HepG2 (cell line): ENCODE measurements at regions not wholly inside any gene's neighbourhood (a gene's known extent, or its start where the extent isn't known, plus 50 kb on each side); places are given as distances from the start of the nearest gene placed in this dataset.
A peak's percentile ranks its signal among the peaks of the same experiment; 100 is the strongest.

Experiments used
- ATF1 ChIP-seq: IDR thresholded peaks from 2 replicates; pipeline ENCODE4 v1.6.1; 2016; ENCODE audit warnings: mild to moderate bottlenecking, control low read depth
- ATF7-NPFF ChIP-seq: sonication (generic); formaldehyde crosslinking; IDR thresholded peaks from 2 replicates; pipeline ENCODE4 v1.8.1; 2023; ENCODE audit warnings: mild to moderate bottlenecking, low read depth, missing genetic modification reagents, moderate library complexity
- CEBPB ChIP-seq: IDR thresholded peaks from 2 replicates; pipeline ENCODE4 v1.6.1; 2011; ENCODE audit warnings: low read depth, low read length, improper control_type of control experiment, borderline replicate concordance
- FOXC1 ChIP-seq: sonication (generic); formaldehyde crosslinking; IDR thresholded peaks from 2 replicates; pipeline ENCODE4 v1.8.0; 2022; ENCODE audit warnings: mild to moderate bottlenecking, missing genetic modification reagents, borderline replicate concordance
- KDM1A ChIP-seq: IDR thresholded peaks from 2 replicates; pipeline ENCODE4 v1.6.1; 2016; ENCODE audit warnings: missing compliant biosample characterization
- KDM4B ChIP-seq: sonication (generic); formaldehyde crosslinking; IDR thresholded peaks from 2 replicates; pipeline ENCODE4 v1.4.0; 2020; ENCODE audit warnings: missing genetic modification reagents
- KLF6 ChIP-seq: IDR thresholded peaks from 2 replicates; pipeline ENCODE4 v1.8.0; 2016; ENCODE audit warnings: missing biosample characterization, missing genetic modification reagents
- MNT ChIP-seq: fragments of 450-650 bp; IDR thresholded peaks from 2 replicates; pipeline ENCODE4 v1.6.1; 2016
- PCBP1 ChIP-seq: fragments of 200-400 bp; formaldehyde crosslinking; IDR thresholded peaks from 2 replicates; pipeline ENCODE4 v1.6.1; 2017; ENCODE audit warnings: mild to moderate bottlenecking, low read depth, low read length, borderline replicate concordance
- PHF20 ChIP-seq: sonication (generic); formaldehyde crosslinking; IDR thresholded peaks from 2 replicates; pipeline ENCODE4 v1.5.0; 2020; ENCODE audit warnings: mild to moderate bottlenecking, missing genetic modification reagents
- SRF ChIP-seq: IDR thresholded peaks from 2 replicates; pipeline ENCODE4 v1.6.1; 2011; ENCODE audit warnings: mild to moderate bottlenecking, low read depth, low read length, moderate library complexity
- TEAD3 ChIP-seq: optimal IDR thresholded peaks from 2 replicates; pipeline ENCODE3; 2016; ENCODE audit warnings: borderline replicate concordance
- ZFYVE20 ChIP-seq: sonication (generic); formaldehyde crosslinking; IDR thresholded peaks from 2 replicates; pipeline ENCODE4 v1.8.0; 2023; ENCODE audit warnings: low read depth, mild to moderate bottlenecking, moderate library complexity, missing genetic modification reagents, borderline replicate concordance
- ZNF230 ChIP-seq: sonication (generic); formaldehyde crosslinking; IDR thresholded peaks from 2 replicates; pipeline ENCODE4 v1.4.0; 2020; ENCODE audit warnings: mild to moderate bottlenecking, missing genetic modification reagents
- ZNF264 ChIP-seq: sonication (generic); formaldehyde crosslinking; IDR thresholded peaks from 2 replicates; pipeline ENCODE4 v1.4.0; 2020; ENCODE audit warnings: missing genetic modification reagents
- ZNF629 ChIP-seq: sonication (generic); formaldehyde crosslinking; conservative IDR thresholded peaks from 2 replicates; pipeline ENCODE4 v1.5.0; 2020; ENCODE audit warnings: missing genetic modification reagents
- ZNF704 ChIP-seq: sonication (generic); formaldehyde crosslinking; IDR thresholded peaks from 2 replicates; pipeline ENCODE4 v1.8.1; 2023; ENCODE audit warnings: mild to moderate bottlenecking, inconsistent platforms, moderate library complexity, missing genetic modification reagents, borderline replicate concordance
- ZNF747 ChIP-seq: sonication (generic); formaldehyde crosslinking; IDR thresholded peaks from 2 replicates; pipeline ENCODE4 v1.8.1; 2023; ENCODE audit warnings: missing genetic modification reagents, mild to moderate bottlenecking, borderline replicate concordance
- ZNF75D ChIP-seq: sonication (generic); formaldehyde crosslinking; IDR thresholded peaks from 2 replicates; pipeline ENCODE4 v1.8.1; 2023; ENCODE audit warnings: missing genetic modification reagents, mild to moderate bottlenecking, borderline replicate concordance
- TF ChIP-seq, protein P1 (sequence below): sonication (generic); formaldehyde crosslinking; IDR thresholded peaks from one replicate; pipeline ENCODE4 v1.5.1; 2020; ENCODE audit warnings: mild to moderate bottlenecking, missing genetic modification reagents; ENCODE audit errors: not compliant biosample characterization

GRCh38 chr21:39033878-39034589 is 149.2 kb downstream of the PSMG1 start (continued):
- TF ChIP-seq, protein P1, sequence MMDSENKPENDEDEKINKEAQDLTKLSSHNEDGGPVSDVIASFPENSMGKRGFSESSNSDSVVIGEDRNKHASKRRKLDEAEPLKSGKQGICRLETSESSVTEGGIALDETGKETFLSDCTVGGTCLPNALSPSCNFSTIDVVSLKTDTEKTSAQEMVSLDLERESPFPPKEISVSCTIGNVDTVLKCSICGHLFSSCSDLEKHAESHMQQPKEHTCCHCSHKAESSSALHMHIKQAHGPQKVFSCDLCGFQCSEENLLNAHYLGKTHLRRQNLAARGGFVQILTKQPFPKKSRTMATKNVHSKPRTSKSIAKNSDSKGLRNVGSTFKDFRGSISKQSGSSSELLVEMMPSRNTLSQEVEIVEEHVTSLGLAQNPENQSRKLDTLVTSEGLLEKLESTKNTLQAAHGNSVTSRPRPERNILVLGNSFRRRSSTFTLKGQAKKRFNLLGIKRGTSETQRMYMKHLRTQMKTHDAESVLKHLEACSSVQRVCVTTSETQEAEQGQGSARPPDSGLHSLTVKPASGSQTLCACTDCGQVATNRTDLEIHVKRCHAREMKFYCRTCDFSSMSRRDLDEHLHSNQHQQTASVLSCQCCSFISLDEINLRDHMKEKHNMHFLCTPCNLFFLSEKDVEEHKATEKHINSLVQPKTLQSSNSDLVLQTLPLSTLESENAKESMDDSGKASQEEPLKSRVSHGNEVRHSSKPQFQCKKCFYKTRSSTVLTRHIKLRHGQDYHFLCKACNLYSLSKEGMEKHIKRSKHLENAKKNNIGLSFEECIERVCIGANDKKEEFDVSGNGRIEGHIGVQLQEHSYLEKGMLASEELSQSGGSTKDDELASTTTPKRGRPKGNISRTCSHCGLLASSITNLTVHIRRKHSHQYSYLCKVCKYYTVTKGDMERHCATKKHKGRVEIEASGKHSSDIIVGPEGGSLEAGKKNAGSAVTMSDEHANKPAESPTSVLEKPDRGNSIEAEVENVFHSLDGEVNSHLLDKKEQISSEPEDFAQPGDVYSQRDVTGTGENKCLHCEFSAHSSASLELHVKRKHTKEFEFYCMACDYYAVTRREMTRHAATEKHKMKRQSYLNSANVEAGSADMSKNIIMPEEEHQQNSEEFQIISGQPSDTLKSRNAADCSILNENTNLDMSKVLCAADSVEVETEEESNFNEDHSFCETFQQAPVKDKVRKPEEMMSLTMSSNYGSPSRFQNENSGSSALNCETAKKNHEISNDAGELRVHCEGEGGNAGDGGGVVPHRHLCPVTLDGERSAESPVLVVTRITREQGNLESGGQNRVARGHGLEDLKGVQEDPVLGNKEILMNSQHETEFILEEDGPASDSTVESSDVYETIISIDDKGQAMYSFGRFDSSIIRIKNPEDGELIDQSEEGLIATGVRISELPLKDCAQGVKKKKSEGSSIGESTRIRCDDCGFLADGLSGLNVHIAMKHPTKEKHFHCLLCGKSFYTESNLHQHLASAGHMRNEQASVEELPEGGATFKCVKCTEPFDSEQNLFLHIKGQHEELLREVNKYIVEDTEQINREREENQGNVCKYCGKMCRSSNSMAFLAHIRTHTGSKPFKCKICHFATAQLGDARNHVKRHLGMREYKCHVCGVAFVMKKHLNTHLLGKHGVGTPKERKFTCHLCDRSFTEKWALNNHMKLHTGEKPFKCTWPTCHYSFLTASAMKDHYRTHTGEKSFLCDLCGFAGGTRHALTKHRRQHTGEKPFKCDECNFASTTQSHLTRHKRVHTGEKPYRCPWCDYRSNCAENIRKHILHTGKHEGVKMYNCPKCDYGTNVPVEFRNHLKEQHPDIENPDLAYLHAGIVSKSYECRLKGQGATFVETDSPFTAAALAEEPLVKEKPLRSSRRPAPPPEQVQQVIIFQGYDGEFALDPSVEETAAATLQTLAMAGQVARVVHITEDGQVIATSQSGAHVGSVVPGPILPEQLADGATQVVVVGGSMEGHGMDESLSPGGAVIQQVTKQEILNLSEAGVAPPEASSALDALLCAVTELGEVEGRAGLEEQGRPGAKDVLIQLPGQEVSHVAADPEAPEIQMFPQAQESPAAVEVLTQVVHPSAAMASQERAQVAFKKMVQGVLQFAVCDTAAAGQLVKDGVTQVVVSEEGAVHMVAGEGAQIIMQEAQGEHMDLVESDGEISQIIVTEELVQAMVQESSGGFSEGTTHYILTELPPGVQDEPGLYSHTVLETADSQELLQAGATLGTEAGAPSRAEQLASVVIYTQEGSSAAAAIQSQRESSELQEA (CRISPR knock-in tag) = peak; percentile 92
- TF ChIP-seq ZNF264 = peak; percentile 93
- peak; percentile 64; the same call in 1 of the 2 replicates for TF ChIP-seq ATF1 (CRISPR knock-in tag)
- TF ChIP-seq CEBPB = peak; percentile 91
- TF ChIP-seq ZNF704 (CRISPR knock-in tag) = no peak
- no peak for TF ChIP-seq PHF20 (CRISPR knock-in tag)
- TF ChIP-seq KDM4B (CRISPR knock-in tag) = peak; percentile 60; the same call in 1 of the 2 replicates
- TF ChIP-seq MNT = peak; percentile 32; the same call in 1 of the 2 replicates
- TF ChIP-seq ZNF230 (CRISPR knock-in tag) = peak; percentile 96
- TF ChIP-seq KDM1A (CRISPR knock-in tag) = no peak
- TF ChIP-seq ZNF629 = peak; percentile 66
- TF ChIP-seq PCBP1 = no peak
- peak; percentile 71; the same call in 1 of the 2 replicates for TF ChIP-seq FOXC1
- TF ChIP-seq ZNF747 (CRISPR knock-in tag) = peak; percentile 84; the same call in 1 of the 2 replicates
- TF ChIP-seq ZFYVE20 (CRISPR knock-in tag) = no peak
- no peak for TF ChIP-seq ATF7-NPFF (CRISPR knock-in tag)
- peak; percentile 90 for TF ChIP-seq TEAD3
- 0 out of 2 replicates have a peak, but pooled peaks have one; percentile 67 for TF ChIP-seq SRF
- no peak for TF ChIP-seq ZNF75D (CRISPR knock-in tag)
- TF ChIP-seq KLF6 (CRISPR knock-in tag) = peak; percentile 71; the same call in 1 of the 2 replicates
